NT2/D1 (cell line): ENCODE measurements at regions not wholly inside any gene's neighbourhood (a gene's known extent, or its start where the extent isn't known, plus 50 kb on each side); places are given as distances from the start of the nearest gene placed in this dataset.

Experiments
- SUZ12 ChIP-seq: IDR thresholded peaks from 2 replicates; pipeline ENCODE4 v1.6.1; 2011; ENCODE audit not compliant: insufficient read length, insufficient read depth; ENCODE audit errors: extremely low read depth
- YY1 ChIP-seq: IDR thresholded peaks from 2 replicates; pipeline ENCODE4 v1.6.1; 2011; ENCODE audit not compliant: insufficient read length, insufficient read depth
- ZNF274 ChIP-seq: IDR thresholded peaks from 2 replicates; pipeline ENCODE4 v1.6.1; 2011; ENCODE audit warnings: mild to moderate bottlenecking, low read depth, low read length

DNA sequence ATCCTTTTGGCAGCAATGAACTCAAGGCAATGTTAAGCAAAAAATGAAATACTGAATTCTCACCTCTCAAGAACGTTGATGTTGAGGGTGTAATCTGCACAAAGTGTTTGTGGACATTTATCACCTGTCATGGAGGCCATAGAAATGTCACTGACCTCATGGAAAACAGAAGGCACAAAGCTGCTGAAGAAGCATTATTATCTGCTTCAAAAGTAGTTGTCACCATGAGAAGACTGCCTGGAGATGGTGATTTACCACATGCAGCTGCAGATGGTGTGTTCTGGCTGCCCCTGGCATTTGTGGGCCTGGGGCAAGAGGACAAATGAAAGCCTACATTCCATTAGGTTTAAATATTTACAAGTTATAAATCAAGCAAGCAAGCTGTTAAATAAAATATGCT lies 116.8 kb upstream of the RPS6KA3 start:
- no peak for TF ChIP-seq ZNF274
- no peak for TF ChIP-seq YY1
- no peak for TF ChIP-seq SUZ12
